H1 (cell line): ENCODE measurements at regions not wholly inside any gene's neighbourhood (a gene's known extent, or its start where the extent isn't known, plus 50 kb on each side); places are given as distances from the start of the nearest gene placed in this dataset.

ENCODE experiments used
- CTCF ChIA-PET: fragments of 300-600 bp; sonication (Branson Sonifier 250); formaldehyde crosslinking; loops from one replicate; lab custom pipeline; 2021; ENCODE audit not compliant: partially characterized antibody; lab: Charles Lee
- POLR2A ChIA-PET: fragments of 300-600 bp; sonication (Branson Sonifier 250); formaldehyde crosslinking; loops from one replicate; lab custom pipeline; 2021; ENCODE audit warnings: inconsistent platforms; ENCODE audit not compliant: partially characterized antibody; lab: Charles Lee
- DNase-seq, 2 experiments: peaks; one replicate each; pipeline versions ENCODE4 v3.0.0 to v3.0.0-alpha.2; 2010 to 2022; ENCODE audit warnings: low spot score in 2 of 2, low read depth in 1 of 2, mixed read lengths in 1 of 2
- FAIRE-seq: peaks from 2 replicates; lab custom pipeline; 2011; peaks lifted over from hg19 to GRCh38; lab: Jason Lieb, UNC
- H2AFZ ChIP-seq: 2 replicates; pipeline ENCODE4 v1.8.1; 2012; ENCODE audit warnings: low read length, inconsistent platforms
- H2AK5ac ChIP-seq: 2 replicates; pipeline ENCODE4 v1.6.1; 2013; ENCODE audit warnings: low read depth, low read length
- H2BK120ac ChIP-seq: replicated peaks from 2 replicates; pipeline ENCODE3; 2013; ENCODE audit warnings: low read depth, low read length, inconsistent platforms
- H2BK12ac ChIP-seq: 2 replicates; pipeline ENCODE4 v1.6.1; 2013; ENCODE audit warnings: low read depth, low read length
- H2BK15ac ChIP-seq: 2 replicates; pipeline ENCODE4 v1.6.1; 2013; ENCODE audit warnings: low read length
- H2BK20ac ChIP-seq: 2 replicates; pipeline ENCODE4 v1.6.1; 2013; ENCODE audit warnings: low read length
- H2BK5ac ChIP-seq: 2 replicates; pipeline ENCODE4 v1.6.1; 2013; ENCODE audit warnings: low read depth, low read length
- H3K14ac ChIP-seq: 2 replicates; pipeline ENCODE4 v1.6.1; 2013; ENCODE audit warnings: inconsistent platforms; ENCODE audit not compliant: insufficient read length
- H3K18ac ChIP-seq: 2 replicates; pipeline ENCODE4 v1.6.1; 2013; ENCODE audit warnings: low read length; ENCODE audit errors: extremely low read depth
- H3K23ac ChIP-seq: 2 replicates; pipeline ENCODE4 v1.6.1; 2013; ENCODE audit warnings: inconsistent platforms; ENCODE audit not compliant: insufficient read length
- H3K23me2 ChIP-seq: 2 replicates; pipeline ENCODE4 v1.6.1; 2013; ENCODE audit warnings: low read depth, low read length
- H3K27ac ChIP-seq: 2 replicates; pipeline ENCODE4 v1.6.1; 2011; ENCODE audit warnings: low read depth, low read length, inconsistent platforms
- H3K27me3 ChIP-seq, 4 experiments: replicated peaks in 1 of 4; 1 replicate in 1 of 4; 2 replicates in 3 of 4; pipeline versions ENCODE4 v1.6.1 to v1.8.1; 2011 to 2013; ENCODE audit warnings: low read length in 3 of 4, mild to moderate bottlenecking in 3 of 4, inconsistent platforms in 2 of 4, mixed read lengths in 2 of 4, moderate library complexity in 1 of 4; ENCODE audit not compliant: control insufficient read depth in 3 of 4, insufficient read depth in 3 of 4; ENCODE audit errors: extremely low read depth in 1 of 4
- H3K36me3 ChIP-seq, 4 experiments: 2 replicates each; pipeline versions ENCODE4 v1.6.1 to v1.8.1; 2011 to 2013; ENCODE audit warnings: mild to moderate bottlenecking in 4 of 4, low read length in 3 of 4, moderate library complexity in 2 of 4, control low read depth in 1 of 4, inconsistent platforms in 1 of 4; ENCODE audit not compliant: insufficient read depth in 4 of 4, control insufficient read depth in 2 of 4
- H3K4ac ChIP-seq: replicated peaks from 2 replicates; pipeline ENCODE3; 2013; ENCODE audit warnings: low read length, low read depth, mixed read lengths, inconsistent platforms; ENCODE audit not compliant: insufficient read length
- H3K4me1 ChIP-seq, 4 experiments: replicated peaks in 1 of 4; 1 replicate in 1 of 4; 2 replicates in 3 of 4; pipeline versions ENCODE4 v1.6.1 to v1.8.1; 2011 to 2013; ENCODE audit warnings: low read length in 3 of 4, inconsistent platforms in 2 of 4, mixed read lengths in 1 of 4; ENCODE audit not compliant: insufficient read depth in 4 of 4, control insufficient read depth in 3 of 4
- H3K4me2 ChIP-seq, 2 experiments: 2 replicates each; pipeline versions ENCODE4 v1.6.1 to v1.8.1; 2011 to 2013; ENCODE audit warnings: low read depth in 2 of 2, low read length in 2 of 2, control low read depth in 1 of 2, inconsistent platforms in 1 of 2, mild to moderate bottlenecking in 1 of 2; ENCODE audit not compliant: insufficient read depth in 1 of 2
- H3K4me3 ChIP-seq, 4 experiments: fragments of 200-600, 300-600 bp in 1 of 4; sonication (generic), shearing (Covaris generic), sonication (Bioruptor Twin) in 1 of 4; 2 replicates each; pipeline versions ENCODE4 v1.5.1 to v1.8.1; 2011 to 2016; ENCODE audit warnings: low read length in 4 of 4, low read depth in 3 of 4, control low read depth in 2 of 4, inconsistent platforms in 2 of 4, mild to moderate bottlenecking in 2 of 4, mixed read lengths in 1 of 4, moderate library complexity in 1 of 4; ENCODE audit not compliant: insufficient read depth in 2 of 4; ENCODE audit errors: extremely low read depth in 1 of 4
- H3K56ac ChIP-seq: replicated peaks from 2 replicates; pipeline ENCODE3; 2013; ENCODE audit warnings: low read depth, mild to moderate bottlenecking, mixed read lengths, low read length, inconsistent platforms; ENCODE audit not compliant: insufficient read length
- H3K79me1 ChIP-seq: 2 replicates; pipeline ENCODE4 v1.6.1; 2013; ENCODE audit warnings: low read depth, low read length, control low read depth
- H3K79me2 ChIP-seq, 2 experiments: 2 replicates each; pipeline versions ENCODE4 v1.6.1 to v1.8.1; 2012 to 2013; ENCODE audit warnings: low read length in 2 of 2, mild to moderate bottlenecking in 2 of 2, inconsistent platforms in 1 of 2; ENCODE audit not compliant: insufficient read depth in 2 of 2, control insufficient read depth in 1 of 2
- H3K9ac ChIP-seq, 4 experiments: replicated peaks in 1 of 4; 1 replicate in 1 of 4; 2 replicates in 3 of 4; pipeline versions ENCODE4 v1.6.1 to v1.8.1; 2011 to 2013; ENCODE audit warnings: low read depth in 3 of 4, low read length in 3 of 4, control low read depth in 2 of 4, mild to moderate bottlenecking in 2 of 4, moderate library complexity in 2 of 4, inconsistent platforms in 1 of 4; ENCODE audit errors: extremely low read depth in 1 of 4
- H3K9me3 ChIP-seq, 2 experiments: 2 replicates each; pipeline versions ENCODE4 v1.6.1 to v1.8.1; 2012 to 2013; ENCODE audit warnings: mild to moderate bottlenecking in 2 of 2, moderate library complexity in 2 of 2, control low read depth in 1 of 2, inconsistent platforms in 1 of 2, low read depth in 1 of 2, low read length in 1 of 2, mixed read lengths in 1 of 2; ENCODE audit not compliant: insufficient read depth in 2 of 2
- H4K20me1 ChIP-seq, 2 experiments: replicated peaks in 1 of 2; 2 replicates each; pipeline versions ENCODE3 to v1.8.1; 2011 to 2013; ENCODE audit warnings: inconsistent platforms in 2 of 2, low read length in 2 of 2, mild to moderate bottlenecking in 1 of 2; ENCODE audit not compliant: insufficient read depth in 2 of 2, control insufficient read depth in 1 of 2
- H4K5ac ChIP-seq: 2 replicates; pipeline ENCODE4 v1.6.1; 2013; ENCODE audit warnings: low read length, low read depth, mixed read lengths, inconsistent platforms; ENCODE audit not compliant: insufficient read length
- H4K8ac ChIP-seq: 2 replicates; pipeline ENCODE4 v1.8.0; 2013; ENCODE audit warnings: mild to moderate bottlenecking, moderate library complexity, low read length, inconsistent platforms; ENCODE audit not compliant: insufficient read depth; ENCODE audit errors: extremely low read depth
- H4K91ac ChIP-seq: replicated peaks from 2 replicates; pipeline ENCODE3; 2013; ENCODE audit warnings: low read length, mixed read lengths, inconsistent platforms; ENCODE audit not compliant: insufficient read length
- BACH1 ChIP-seq: IDR thresholded peaks from 2 replicates; pipeline ENCODE4 v1.6.1; 2012; ENCODE audit warnings: low read length, improper control_type of control experiment
- EGR1 ChIP-seq: IDR thresholded peaks from 2 replicates; pipeline ENCODE4 v1.6.1; 2011; ENCODE audit warnings: low read depth, low read length, borderline replicate concordance
- KDM4A ChIP-seq: IDR thresholded peaks from one replicate; pipeline ENCODE4 v1.7.1; 2012; ENCODE audit warnings: low read depth, mild to moderate bottlenecking, moderate library complexity, low read length, inconsistent platforms; ENCODE audit not compliant: severe bottlenecking
- KDM5A ChIP-seq: fragments of 200-600 bp; IDR thresholded peaks from 2 replicates; pipeline ENCODE4 v1.7.1; 2012; ENCODE audit warnings: mild to moderate bottlenecking, low read length, inconsistent platforms, mixed read lengths
- RXRA ChIP-seq: IDR thresholded peaks from 2 replicates; pipeline ENCODE4 v1.6.1; 2011; ENCODE audit warnings: low read depth, mild to moderate bottlenecking, low read length, moderate library complexity; ENCODE audit not compliant: insufficient read depth
- SIN3A ChIP-seq, 2 experiments: IDR thresholded peaks in 1 of 2; conservative IDR thresholded peaks in 1 of 2; 2 replicates each; pipeline ENCODE4 v1.6.1; 2011 to 2012; ENCODE audit warnings: low read length in 2 of 2, improper control_type of control experiment in 1 of 2, low read depth in 1 of 2, mild to moderate bottlenecking in 1 of 2
- SIRT6 ChIP-seq: IDR thresholded peaks from one replicate; pipeline ENCODE4 v1.7.1; 2012; ENCODE audit warnings: low read length, inconsistent platforms
- SP4 ChIP-seq: IDR thresholded peaks from 2 replicates; pipeline ENCODE4 v1.6.1; 2012; ENCODE audit warnings: low read length, inconsistent platforms
- WGBS, 2 experiments: shearing (Covaris generic) in 1 of 2; methylation state at CpG; one replicate each; pipeline versions ENCODE4 v1.1.6 to v1.1.7; 2013 to 2015; ENCODE audit warnings: low lambda C conversion rate in 2 of 2, mixed read lengths in 2 of 2, inconsistent platforms in 1 of 2, low coverage in 1 of 2, missing lambda C conversion rate in 1 of 2; ENCODE audit not compliant: insufficient replicate concordance in 2 of 2, insufficient coverage in 1 of 2, insufficient read length in 1 of 2; ENCODE audit errors: extremely low coverage in 1 of 2, missing lambda C conversion rate in 1 of 2; 5-methylcytosine and 5-hydroxymethylcytosine counted together
- TF ChIP-seq, protein P1 (sequence below): IDR thresholded peaks from 2 replicates; pipeline ENCODE4 v1.6.1; 2012; ENCODE audit warnings: low read length, inconsistent platforms
- TF ChIP-seq, protein P2 (sequence below): IDR thresholded peaks from 2 replicates; pipeline ENCODE4 v1.6.1; 2012; ENCODE audit warnings: inconsistent platforms

DNA sequence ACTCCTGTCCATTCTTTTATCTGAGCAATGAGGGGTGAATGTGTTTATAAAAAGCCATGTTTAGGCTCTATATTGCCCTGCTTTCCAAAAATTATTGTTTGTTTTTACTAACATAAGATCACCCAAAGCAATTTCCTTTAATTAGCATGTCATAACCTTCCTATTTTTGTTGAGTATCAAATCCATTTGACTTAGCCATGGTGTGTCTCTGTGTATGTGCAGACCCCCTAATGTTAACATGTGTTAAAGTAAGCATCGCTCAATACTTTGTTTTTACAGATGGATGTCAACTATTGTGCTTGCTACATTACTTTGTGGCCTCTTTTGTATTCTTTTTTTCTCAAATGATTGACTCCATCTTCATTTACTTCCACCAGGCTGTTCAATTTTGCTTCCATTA lies 585.4 kb downstream of the USP25 start:
- no peak overlapping the region for H3K18ac ChIP-seq
- peaks cover 0 to 3% (median 0%) of the 10 kb centered on the region in 4 experiments; a peak in 1 of 7 replicates for H3K27me3 ChIP-seq
- H3K36me3 ChIP-seq = no peaks in the 10 kb centered on the region
- no peak overlapping the region for H2AFZ ChIP-seq
- H2BK120ac ChIP-seq = no peak overlapping the region
- no peak overlapping the region for H3K27ac ChIP-seq
- no peak overlapping the region for H2AK5ac ChIP-seq
- H3K79me1 ChIP-seq = no peaks in the 10 kb centered on the region
- no peak overlapping the region for H3K9ac ChIP-seq
- no peak overlapping the region for H4K91ac ChIP-seq
- peaks cover 0 to 2% (median 0%) of the 10 kb centered on the region in 4 experiments; a peak in 1 of 7 replicates for H3K4me1 ChIP-seq
- H2BK20ac ChIP-seq = no peak overlapping the region
- H3K4ac ChIP-seq = no peak overlapping the region
- H3K4me2 ChIP-seq = no peak overlapping the region
- CTCF ChIA-PET = no interaction called here
- no peaks in the 10 kb centered on the region for H4K20me1 ChIP-seq
- H3K23me2 ChIP-seq = no peaks in the 10 kb centered on the region
- H4K8ac ChIP-seq = no peak overlapping the region
- no peak overlapping the region for H2BK5ac ChIP-seq
- H4K5ac ChIP-seq = no peak overlapping the region
- WGBS, 2 experiments = 91% methylated on average over 1 of the region's 1 CpG; no CpG with 5 or more reads in 1 of the 2 experiments
- POLR2A ChIA-PET = no interaction called here
- no peak overlapping the region for H2BK12ac ChIP-seq
- H3K9me3 ChIP-seq = no peaks in the 10 kb centered on the region
- no peak overlapping the region for H3K14ac ChIP-seq
- H3K79me2 ChIP-seq = no peaks in the 10 kb centered on the region
- DNase-seq = no peak
- no peak overlapping the region for H3K56ac ChIP-seq
- no peak for FAIRE-seq
- no peak overlapping the region for H3K4me3 ChIP-seq
- H2BK15ac ChIP-seq = no peak overlapping the region
- no peak overlapping the region for H3K23ac ChIP-seq
- TF ChIP-seq SP4 (no peak), BACH1 (no peak), RXRA (no peak), EGR1 (no peak), SIN3A (conservative IDR thresholded peaks at IDR 0.05 in 1 of 2, IDR thresholded peaks at IDR 0.05 in 1 of 2; ENCODE audit: low read depth in 1 of 2, low read length in 2 of 2) (no peak), KDM4A (no peak), KDM5A (no peak), SIRT6 (no peak)
- TF ChIP-seq, protein P1, sequence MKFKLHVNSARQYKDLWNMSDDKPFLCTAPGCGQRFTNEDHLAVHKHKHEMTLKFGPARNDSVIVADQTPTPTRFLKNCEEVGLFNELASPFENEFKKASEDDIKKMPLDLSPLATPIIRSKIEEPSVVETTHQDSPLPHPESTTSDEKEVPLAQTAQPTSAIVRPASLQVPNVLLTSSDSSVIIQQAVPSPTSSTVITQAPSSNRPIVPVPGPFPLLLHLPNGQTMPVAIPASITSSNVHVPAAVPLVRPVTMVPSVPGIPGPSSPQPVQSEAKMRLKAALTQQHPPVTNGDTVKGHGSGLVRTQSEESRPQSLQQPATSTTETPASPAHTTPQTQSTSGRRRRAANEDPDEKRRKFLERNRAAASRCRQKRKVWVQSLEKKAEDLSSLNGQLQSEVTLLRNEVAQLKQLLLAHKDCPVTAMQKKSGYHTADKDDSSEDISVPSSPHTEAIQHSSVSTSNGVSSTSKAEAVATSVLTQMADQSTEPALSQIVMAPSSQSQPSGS = no peak
- TF ChIP-seq, protein P2, sequence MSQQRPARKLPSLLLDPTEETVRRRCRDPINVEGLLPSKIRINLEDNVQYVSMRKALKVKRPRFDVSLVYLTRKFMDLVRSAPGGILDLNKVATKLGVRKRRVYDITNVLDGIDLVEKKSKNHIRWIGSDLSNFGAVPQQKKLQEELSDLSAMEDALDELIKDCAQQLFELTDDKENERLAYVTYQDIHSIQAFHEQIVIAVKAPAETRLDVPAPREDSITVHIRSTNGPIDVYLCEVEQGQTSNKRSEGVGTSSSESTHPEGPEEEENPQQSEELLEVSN = no peak
